Calu3 (cell line): ENCODE measurements at regions not wholly inside any gene's neighbourhood (a gene's known extent, or its start where the extent isn't known, plus 50 kb on each side); places are given as distances from the start of the nearest gene placed in this dataset.
A peak's percentile ranks its signal among the peaks of the same experiment; 100 is the strongest.

ENCODE experiments used
- BruUV-seq: library from RNA; stranded (reverse); fragments of 400-500 nt; replicated peaks from 2 replicates; lab custom pipeline; 2021; lab: Mats Ljungman, UMichigan
- CTCF ChIA-PET: fragments of 300-600 bp; sonication (Branson Sonifier 250); formaldehyde crosslinking; loops from one replicate; lab custom pipeline; 2022; ENCODE audit warnings: antibody characterized with exemption; lab: Charles Lee
- DNase-seq: peaks from one replicate; pipeline ENCODE4 v3.0.0; 2022
- H3K27ac Mint-ChIP-seq: one replicate; pipeline ENCODE4 v1.8.0; 2022; ENCODE audit warnings: mixed read lengths; ENCODE audit not compliant: unreplicated experiment
- H3K27me3 Mint-ChIP-seq: one replicate; pipeline ENCODE4 v1.8.0; 2022; ENCODE audit warnings: mixed read lengths; ENCODE audit not compliant: unreplicated experiment
- H3K36me3 Mint-ChIP-seq: one replicate; pipeline ENCODE4 v1.8.0; 2022; ENCODE audit warnings: mild to moderate bottlenecking, moderate library complexity, mixed read lengths; ENCODE audit not compliant: insufficient read depth, unreplicated experiment
- H3K4me1 Mint-ChIP-seq: one replicate; pipeline ENCODE4 v1.8.0; 2022; ENCODE audit warnings: mild to moderate bottlenecking, low read depth, mixed read lengths; ENCODE audit not compliant: unreplicated experiment
- H3K4me3 Mint-ChIP-seq: one replicate; pipeline ENCODE4 v1.8.0; 2022; ENCODE audit warnings: mild to moderate bottlenecking, low read depth, moderate library complexity, mixed read lengths; ENCODE audit not compliant: unreplicated experiment
- H3K9me3 Mint-ChIP-seq: one replicate; pipeline ENCODE4 v1.8.0; 2022; ENCODE audit warnings: low read depth, mixed read lengths; ENCODE audit not compliant: unreplicated experiment
- CTCF ChIP-seq: fragments of 200-600 bp; IDR thresholded peaks from one replicate; pipeline ENCODE4 v1.8.0; 2022; ENCODE audit warnings: antibody characterized with exemption; ENCODE audit not compliant: unreplicated experiment
- intact Hi-C: fragments of 100-400 bp; cut with micrococcal nuclease; formaldehyde crosslinking; loops from one replicate; pipeline ENCODE4 v1.10.0; 2022; ENCODE audit not compliant: unreplicated experiment

DNA sequence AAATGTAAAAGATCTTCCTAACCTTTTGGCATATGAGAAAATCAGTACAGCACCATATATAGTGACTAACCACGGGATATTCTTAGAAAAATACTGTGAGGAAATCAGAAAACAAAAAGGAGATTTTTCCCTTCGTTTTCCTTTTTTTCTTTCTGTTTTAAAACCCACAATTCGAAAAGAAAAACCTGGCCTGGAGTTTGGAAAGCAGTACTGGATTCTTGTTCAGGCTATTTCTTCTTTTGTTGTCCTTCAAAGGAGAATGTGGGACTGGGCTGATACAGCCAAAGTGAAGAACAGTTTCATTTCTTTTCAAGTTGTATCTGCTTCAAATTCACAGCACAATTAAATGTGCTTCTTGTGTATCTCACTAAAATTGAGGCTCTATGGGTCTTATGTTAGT lies 156.8 kb upstream of the PHYHIPL start:
- CTCF ChIA-PET, result no interaction called here
- Mint-ChIP-seq H3K4me3 (no peak overlapping the region), H3K27ac (no peak overlapping the region), H3K27me3 (peaks cover 35% of the 10 kb centered on the region), H3K4me1 (no peaks in the 10 kb centered on the region), H3K9me3 (no peaks in the 10 kb centered on the region), H3K36me3 (no peaks in the 10 kb centered on the region)
- intact Hi-C loops, result no loop called here
- no peak for DNase-seq
- TF ChIP-seq CTCF, result no peak
- BruUV-seq, result no TSS peak

- Mint-ChIP-seq H3K27me3 (peaks cover 26% of the 10 kb centered on the region), H3K36me3 (no peaks in the 10 kb centered on the region), H3K27ac (no peak overlapping the region), H3K4me1 (no peaks in the 10 kb centered on the region), H3K4me3 (no peak overlapping the region), H3K9me3 (no peaks in the 10 kb centered on the region)
- no peak for DNase-seq
- CTCF ChIA-PET, result no interaction called here
- no TSS peak for BruUV-seq
- TF ChIP-seq CTCF, result no peak
- intact Hi-C loops, result no loop called here
Observed at GRCh38 chr10:59020502-59020901, 155.9 kb upstream of the PHYHIPL start.

DNA sequence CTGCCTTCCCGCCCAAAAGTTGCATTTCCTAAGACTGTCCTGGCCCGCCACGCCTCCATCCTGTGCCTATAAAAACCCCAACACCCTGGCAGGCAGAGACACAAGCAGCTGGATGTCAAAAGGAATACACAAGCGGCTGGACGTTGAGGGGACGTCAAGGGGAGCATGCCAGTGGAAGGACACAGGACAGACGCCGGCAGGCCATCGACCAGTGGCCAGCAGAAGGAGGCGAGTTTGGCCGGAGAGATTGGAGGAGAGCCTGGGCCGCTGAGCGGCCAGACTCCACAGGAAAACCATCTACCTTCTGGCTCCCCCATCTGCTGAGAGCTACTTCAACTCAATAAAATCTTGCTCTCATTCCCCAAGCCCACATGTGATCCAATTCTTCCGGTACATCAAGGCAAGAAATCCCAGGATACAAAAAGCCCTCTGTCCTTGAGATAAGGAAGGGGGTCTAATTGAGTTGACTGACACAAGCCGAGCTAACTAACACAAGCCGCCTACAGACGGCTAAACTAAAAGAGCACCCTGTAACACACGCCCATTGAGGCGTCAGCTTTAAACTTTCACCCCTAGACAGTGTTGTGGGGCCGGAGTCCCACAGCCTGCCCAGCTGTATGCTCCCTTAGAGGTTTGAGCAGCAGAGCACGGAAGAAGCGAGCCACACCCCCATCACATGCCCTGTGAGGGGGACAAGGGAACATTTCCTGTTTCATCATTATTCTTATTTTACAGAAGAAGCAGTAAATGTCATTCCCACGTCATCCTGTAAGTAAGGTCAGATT lies 150.3 kb upstream of the PHYHIPL start:
- TF ChIP-seq CTCF, result no peak
- intact Hi-C loops, result no loop called here
- no peak overlapping the region for H3K4me3 Mint-ChIP-seq
- H3K36me3 Mint-ChIP-seq, result no peaks in the 10 kb centered on the region
- no peak overlapping the region for H3K27ac Mint-ChIP-seq
- no peaks in the 10 kb centered on the region for H3K27me3 Mint-ChIP-seq
- no peaks in the 10 kb centered on the region for H3K9me3 Mint-ChIP-seq
- no TSS peak for BruUV-seq
- no peak for DNase-seq
- peaks cover 8% of the 10 kb centered on the region for H3K4me1 Mint-ChIP-seq
- CTCF ChIA-PET, result no interaction called here

- Mint-ChIP-seq H3K4me1 (peaks cover 8% of the 10 kb centered on the region), H3K27me3 (no peaks in the 10 kb centered on the region), H3K4me3 (no peak overlapping the region), H3K36me3 (no peaks in the 10 kb centered on the region), H3K27ac (no peak overlapping the region), H3K9me3 (no peaks in the 10 kb centered on the region)
- intact Hi-C loops, result no loop called here
- BruUV-seq, result no TSS peak
- CTCF ChIA-PET, result no interaction called here
- DNase-seq, result peak; percentile 17
- TF ChIP-seq CTCF, result no peak
Observed at GRCh38 chr10:59027975-59028655, 148.3 kb upstream of the PHYHIPL start.
